Adrenal gland (tissue), 5 donors: ENCODE measurements at regions not wholly inside any gene's neighbourhood (a gene's known extent, or its start where the extent isn't known, plus 50 kb on each side); places are given as distances from the start of the nearest gene placed in this dataset.

Source experiments
- POLR2A ChIP-seq, 2 donors: fragments of 450-650 bp; IDR thresholded peaks; one replicate each; pipeline ENCODE4 v1.6.1; 2017; ENCODE audit warnings: antibody characterized with exemption in 2 of 2, mild to moderate bottlenecking in 2 of 2, moderate library complexity in 1 of 2
- TF ChIP-seq, protein P1 (sequence below), 6 experiments: fragments of 450-650 bp in 4 of 6; fragments of 200-600 bp in 2 of 6; sonication (generic) in 1 of 6; IDR thresholded peaks; 1 replicate in 5 of 6; 2 replicates in 1 of 6; pipeline versions ENCODE4 v1.5.1 to v1.8.0; 2016 to 2021; ENCODE audit warnings: antibody characterized with exemption in 6 of 6, mild to moderate bottlenecking in 2 of 6, moderate library complexity in 1 of 6
- donor health status: DM: no; HTN: no; CAD: no.

DNA sequence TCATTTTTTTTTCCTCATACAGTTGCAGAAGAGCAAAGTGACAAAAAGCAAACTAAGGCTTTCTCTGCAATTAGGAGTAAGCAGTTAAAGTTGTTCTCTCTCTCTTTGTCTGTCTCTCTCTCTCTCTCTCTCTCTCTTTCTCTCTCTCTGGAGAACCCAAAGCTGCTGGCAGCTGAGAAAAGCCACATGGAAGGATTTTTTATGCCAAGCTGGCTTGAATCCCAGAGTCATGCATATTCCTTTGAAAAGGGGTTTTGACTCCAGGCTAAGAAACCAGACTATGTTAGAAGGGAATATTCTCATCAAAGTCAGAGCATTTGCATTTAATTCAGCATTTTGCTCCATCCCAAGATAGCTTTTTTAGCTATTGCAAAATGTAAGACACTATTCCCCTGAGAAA is 1114.2 kb upstream of the GOT2 start:
- TF ChIP-seq, protein P1, sequence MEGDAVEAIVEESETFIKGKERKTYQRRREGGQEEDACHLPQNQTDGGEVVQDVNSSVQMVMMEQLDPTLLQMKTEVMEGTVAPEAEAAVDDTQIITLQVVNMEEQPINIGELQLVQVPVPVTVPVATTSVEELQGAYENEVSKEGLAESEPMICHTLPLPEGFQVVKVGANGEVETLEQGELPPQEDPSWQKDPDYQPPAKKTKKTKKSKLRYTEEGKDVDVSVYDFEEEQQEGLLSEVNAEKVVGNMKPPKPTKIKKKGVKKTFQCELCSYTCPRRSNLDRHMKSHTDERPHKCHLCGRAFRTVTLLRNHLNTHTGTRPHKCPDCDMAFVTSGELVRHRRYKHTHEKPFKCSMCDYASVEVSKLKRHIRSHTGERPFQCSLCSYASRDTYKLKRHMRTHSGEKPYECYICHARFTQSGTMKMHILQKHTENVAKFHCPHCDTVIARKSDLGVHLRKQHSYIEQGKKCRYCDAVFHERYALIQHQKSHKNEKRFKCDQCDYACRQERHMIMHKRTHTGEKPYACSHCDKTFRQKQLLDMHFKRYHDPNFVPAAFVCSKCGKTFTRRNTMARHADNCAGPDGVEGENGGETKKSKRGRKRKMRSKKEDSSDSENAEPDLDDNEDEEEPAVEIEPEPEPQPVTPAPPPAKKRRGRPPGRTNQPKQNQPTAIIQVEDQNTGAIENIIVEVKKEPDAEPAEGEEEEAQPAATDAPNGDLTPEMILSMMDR (IDR thresholded peaks at IDR 0.05) = no peak
- no peak for TF ChIP-seq POLR2A (IDR thresholded peaks at IDR 0.05)
